NB4 (cell line): ENCODE measurements at regions not wholly inside any gene's neighbourhood (a gene's known extent, or its start where the extent isn't known, plus 50 kb on each side); places are given as distances from the start of the nearest gene placed in this dataset.

Experiments used
- MYC ChIP-seq: IDR thresholded peaks from 2 replicates; pipeline ENCODE4 v1.6.1; 2011; ENCODE audit warnings: low read depth, low read length
- POLR2A ChIP-seq: IDR thresholded peaks from 2 replicates; pipeline ENCODE4 v1.6.1; 2011; ENCODE audit warnings: mild to moderate bottlenecking; ENCODE audit not compliant: insufficient read length; ENCODE audit errors: extremely low read depth

GRCh38 chr3:90253131-90253530, 1145.7 kb downstream of the EPHA3 start:
- TF ChIP-seq MYC (no peak), POLR2A (no peak)
